Glutamatergic neuron (in vitro differentiated cells): ENCODE measurements at regions not wholly inside any gene's neighbourhood (a gene's known extent, or its start where the extent isn't known, plus 50 kb on each side); places are given as distances from the start of the nearest gene placed in this dataset.

Experiments
- DNase-seq: peaks from one replicate; pipeline ENCODE4 v3.0.0; 2022
- H3K27ac Mint-ChIP-seq: one replicate; pipeline ENCODE4 v1.8.0; 2020; ENCODE audit warnings: mild to moderate bottlenecking, mixed read lengths, inconsistent platforms; ENCODE audit not compliant: unreplicated experiment
- H3K27me3 Mint-ChIP-seq: one replicate; pipeline ENCODE4 v1.8.0; 2020; ENCODE audit warnings: mild to moderate bottlenecking, moderate library complexity, mixed read lengths, inconsistent platforms; ENCODE audit not compliant: unreplicated experiment
- H3K36me3 Mint-ChIP-seq: one replicate; pipeline ENCODE4 v1.8.0; 2020; ENCODE audit warnings: mild to moderate bottlenecking, mixed read lengths, inconsistent platforms; ENCODE audit not compliant: unreplicated experiment
- H3K4me1 Mint-ChIP-seq: one replicate; pipeline ENCODE4 v1.8.0; 2020; ENCODE audit warnings: mild to moderate bottlenecking, low read depth, mixed read lengths, inconsistent platforms; ENCODE audit not compliant: unreplicated experiment
- H3K4me3 Mint-ChIP-seq: one replicate; pipeline ENCODE4 v1.8.0; 2020; ENCODE audit warnings: mild to moderate bottlenecking, mixed read lengths, inconsistent platforms; ENCODE audit not compliant: unreplicated experiment
- H3K9me3 Mint-ChIP-seq: one replicate; pipeline ENCODE4 v1.8.0; 2020; ENCODE audit warnings: mild to moderate bottlenecking, moderate library complexity, mixed read lengths, inconsistent platforms; ENCODE audit not compliant: unreplicated experiment
- CTCF ChIP-seq: fragments of 200-600 bp; sonication (generic); IDR thresholded peaks from one replicate; pipeline ENCODE4 v1.5.0; 2021; ENCODE audit not compliant: partially characterized antibody, unreplicated experiment

GRCh38 chr2:18490901-18491300, 69.6 kb downstream of the RDH14 start:
- Mint-ChIP-seq H3K9me3 (no peaks in the 10 kb centered on the region), H3K27ac (no peak overlapping the region), H3K27me3 (peaks cover 1% of the 10 kb centered on the region), H3K4me1 (peaks cover 5% of the 10 kb centered on the region), H3K36me3 (no peaks in the 10 kb centered on the region), H3K4me3 (no peak overlapping the region)
- DNase-seq, result no peak
- TF ChIP-seq CTCF, result no peak

GRCh38 chr2:18487106-18487913, 73.1 kb downstream of the RDH14 start:
- Mint-ChIP-seq H3K36me3 (no peaks in the 10 kb centered on the region), H3K4me3 (no peak overlapping the region), H3K9me3 (no peaks in the 10 kb centered on the region), H3K4me1 (peaks cover 5% of the 10 kb centered on the region), H3K27ac (no peak overlapping the region), H3K27me3 (peaks cover 1% of the 10 kb centered on the region)
- no peak for TF ChIP-seq CTCF
- no peak for DNase-seq

GRCh38 chr2:18484625-18485024, 75.8 kb downstream of the RDH14 start:
- Mint-ChIP-seq H3K27me3 (no peaks in the 10 kb centered on the region), H3K9me3 (no peaks in the 10 kb centered on the region), H3K27ac (no peak overlapping the region), H3K4me1 (no peaks in the 10 kb centered on the region), H3K4me3 (no peak overlapping the region), H3K36me3 (no peaks in the 10 kb centered on the region)
- TF ChIP-seq CTCF, result no peak
- DNase-seq, result no peak

GRCh38 chr2:18483896-18484295, 76.6 kb downstream of the RDH14 start:
- Mint-ChIP-seq H3K9me3 (no peaks in the 10 kb centered on the region), H3K4me3 (no peak overlapping the region), H3K27ac (no peak overlapping the region), H3K4me1 (no peaks in the 10 kb centered on the region), H3K36me3 (no peaks in the 10 kb centered on the region), H3K27me3 (no peaks in the 10 kb centered on the region)
- TF ChIP-seq CTCF, result no peak
- no peak for DNase-seq

- Mint-ChIP-seq H3K36me3 (no peaks in the 10 kb centered on the region), H3K4me3 (no peak overlapping the region), H3K9me3 (no peaks in the 10 kb centered on the region), H3K27ac (no peak overlapping the region), H3K27me3 (no peaks in the 10 kb centered on the region), H3K4me1 (no peaks in the 10 kb centered on the region)
- no peak for DNase-seq
- no peak for TF ChIP-seq CTCF
Observed at GRCh38 chr2:18482666-18483065, 77.8 kb downstream of the RDH14 start.
